Forelimb muscle (tissue), 1 donor: ENCODE measurements at regions not wholly inside any gene's neighbourhood (a gene's known extent, or its start where the extent isn't known, plus 50 kb on each side); places are given as distances from the start of the nearest gene placed in this dataset.

Source experiments
- DNase-seq: peaks from one replicate; pipeline ENCODE4 v3.0.0-alpha.2; 2013; ENCODE audit warnings: low read depth

DNA sequence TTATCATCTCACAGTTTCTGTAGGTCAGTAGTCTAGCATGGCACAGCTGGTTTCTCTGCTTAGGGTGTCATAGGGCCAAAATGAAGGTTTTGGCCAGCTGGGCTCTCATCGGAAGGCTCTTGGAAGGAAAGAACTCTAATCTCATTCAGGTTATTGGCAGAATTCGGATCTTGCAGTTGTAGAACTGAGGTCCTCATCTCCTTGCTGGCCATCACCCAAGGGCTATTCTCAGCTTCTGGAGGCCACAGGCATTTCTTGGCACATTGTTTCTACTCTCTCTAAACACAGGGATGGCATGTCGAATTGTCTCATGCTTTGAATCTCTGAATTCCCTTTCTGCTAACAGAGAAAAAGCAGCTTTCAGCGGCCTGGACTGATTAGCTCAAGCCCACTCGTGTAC lies 258.0 kb upstream of the SMARCA2 start:
- no peak for DNase-seq

DNA sequence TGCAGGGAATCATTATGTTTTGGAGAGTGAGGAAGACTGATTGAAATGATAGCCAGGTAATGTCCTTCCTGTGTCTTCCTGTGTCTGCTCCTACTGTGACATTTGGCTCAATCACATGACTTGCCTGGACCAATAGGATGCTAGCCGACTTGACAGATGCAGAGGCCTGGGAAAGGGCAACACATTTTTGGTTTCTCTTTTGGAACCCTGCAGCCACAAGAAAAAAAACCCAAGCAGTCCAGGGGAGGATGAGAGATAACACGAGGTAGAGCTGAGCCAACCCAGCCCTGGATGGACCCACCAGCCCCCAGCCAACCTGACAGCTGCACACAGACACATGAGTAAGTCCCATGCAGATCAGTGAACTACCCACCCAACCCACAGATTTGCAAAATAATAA lies 256.1 kb upstream of the SMARCA2 start:
- no peak for DNase-seq

DNA sequence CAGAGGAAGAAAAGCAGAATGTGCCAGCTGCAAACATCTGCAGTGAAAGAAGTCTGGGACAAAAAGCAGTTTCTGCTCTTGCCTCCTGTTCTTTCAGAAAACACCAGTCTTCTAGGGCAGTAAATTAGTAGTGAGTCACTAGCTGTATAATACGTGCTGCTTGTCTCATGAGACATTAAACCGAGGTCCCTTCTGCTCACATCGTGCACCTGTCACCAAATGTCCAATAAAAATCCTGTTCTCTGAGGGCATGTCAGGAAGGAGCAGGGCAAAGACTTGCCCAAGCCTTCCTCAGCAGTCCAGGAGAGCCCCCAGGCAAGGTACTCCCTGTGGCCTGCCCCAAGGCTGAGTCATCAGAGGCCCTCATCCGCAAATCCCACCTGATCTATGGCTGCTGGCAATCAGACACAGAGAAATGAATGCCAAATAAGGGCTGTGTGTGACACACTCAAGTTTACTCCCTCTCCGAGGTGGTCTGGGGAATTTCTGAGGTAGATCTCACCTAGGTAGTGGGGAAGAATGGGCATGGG lies 255.3 kb upstream of the SMARCA2 start:
- DNase-seq = no peak

DNA sequence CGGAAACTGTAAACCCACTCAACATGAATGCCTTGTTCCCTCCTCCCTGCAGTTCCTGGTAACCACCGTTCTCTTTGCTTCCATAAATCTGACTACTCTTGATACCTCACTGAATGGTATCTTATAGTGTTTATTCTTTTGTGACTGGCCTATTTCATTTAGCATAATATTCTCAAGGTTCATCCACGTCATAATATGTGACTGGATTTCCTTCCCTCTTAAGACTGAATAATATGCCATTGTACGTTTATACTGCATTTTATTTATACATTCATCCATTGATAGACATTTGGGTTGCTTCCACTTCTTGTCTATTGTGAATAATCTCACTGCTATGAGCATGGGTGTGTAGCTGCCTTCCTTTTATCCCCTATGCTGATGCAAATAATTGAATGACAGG lies 253.3 kb upstream of the SMARCA2 start:
- no peak for DNase-seq

DNA sequence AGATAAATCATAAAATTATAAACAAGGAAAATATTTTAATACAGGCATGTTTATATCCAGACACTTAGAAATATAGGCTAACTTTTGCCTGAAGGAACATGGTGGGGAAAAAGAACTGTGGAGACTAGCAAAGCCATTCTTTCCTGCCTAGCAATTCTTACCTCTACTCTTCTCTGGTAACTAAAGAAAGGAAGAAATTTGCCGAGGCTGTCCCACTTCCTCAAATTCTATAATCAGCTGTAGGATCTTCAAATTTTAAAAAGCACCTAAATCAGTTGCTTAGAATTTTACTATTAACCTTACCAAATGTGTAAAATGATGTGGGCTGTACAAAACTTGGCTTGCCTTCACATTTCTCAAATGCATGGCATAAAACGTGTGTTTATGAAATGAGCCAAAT lies 249.1 kb upstream of the SMARCA2 start:
- no peak for DNase-seq

DNA sequence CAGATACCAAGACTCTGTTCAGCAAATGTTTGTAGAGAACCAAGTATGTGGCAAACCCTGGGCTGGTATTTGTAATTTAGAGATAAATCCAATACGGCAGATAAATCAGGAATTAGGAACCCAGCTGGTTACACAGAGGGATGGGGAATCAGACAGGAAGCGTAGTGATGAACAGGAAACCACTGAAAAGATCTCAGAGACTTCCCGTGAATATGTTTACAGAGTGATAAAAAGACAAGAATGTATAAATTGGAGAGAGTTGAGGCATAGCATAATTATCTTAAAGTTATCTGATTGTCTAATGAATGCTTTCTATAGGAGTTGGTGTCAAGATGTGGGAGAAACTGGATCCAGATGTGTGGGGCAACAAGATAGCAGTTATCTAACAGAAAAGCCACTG lies 246.6 kb upstream of the SMARCA2 start:
- no peak for DNase-seq

DNA sequence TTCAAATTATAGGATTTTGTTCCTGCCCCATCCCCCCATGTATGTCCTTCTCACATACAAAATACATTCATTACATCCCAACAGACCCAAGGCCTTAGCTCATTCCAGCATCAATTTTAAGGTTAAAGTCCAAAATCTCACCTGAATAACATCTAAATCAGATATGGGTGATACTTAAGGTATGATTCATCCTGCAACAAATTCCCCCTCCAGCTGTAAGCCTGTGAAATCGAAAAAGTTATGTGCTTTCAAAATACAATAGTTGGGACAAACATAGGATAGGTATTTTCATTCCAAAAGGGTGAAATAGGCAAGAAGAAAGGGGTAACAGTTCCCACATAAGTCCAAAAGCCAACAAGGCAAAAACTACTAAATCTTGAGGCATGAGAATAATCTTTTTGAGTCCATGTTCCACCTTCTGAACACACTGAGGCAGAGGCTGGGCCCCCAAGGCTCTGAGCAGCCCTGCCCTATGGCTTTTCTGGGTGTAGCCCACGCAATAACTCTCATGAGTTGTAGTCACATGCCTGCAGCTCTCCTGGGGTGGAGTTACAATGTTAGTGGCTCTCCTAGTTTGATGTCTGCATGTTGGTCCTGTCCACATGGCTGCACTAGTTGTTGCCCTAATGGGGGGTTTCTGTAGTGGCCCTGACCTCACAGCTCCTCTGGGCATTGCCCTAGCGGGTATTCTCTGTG lies 243.9 kb upstream of the SMARCA2 start:
- no peak for DNase-seq

DNA sequence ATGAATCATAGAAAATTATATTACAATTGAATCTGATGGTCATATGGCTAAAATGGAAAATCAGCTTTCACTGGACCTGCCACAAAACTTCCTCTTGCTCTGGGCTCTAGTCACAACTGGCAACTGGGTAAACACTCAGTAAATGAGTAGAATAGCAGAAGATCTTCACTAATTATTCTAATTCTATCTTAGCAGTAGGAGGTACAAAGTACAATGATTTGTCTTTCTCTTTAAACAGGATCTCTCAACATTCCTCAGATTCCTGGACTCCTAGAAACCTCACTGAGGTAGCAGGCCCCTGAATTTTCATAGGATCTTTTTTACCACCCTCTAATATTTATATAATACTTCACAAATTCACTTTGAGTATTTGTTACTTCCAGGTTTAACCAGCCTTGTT lies 239.9 kb upstream of the SMARCA2 start:
- no peak for DNase-seq

DNA sequence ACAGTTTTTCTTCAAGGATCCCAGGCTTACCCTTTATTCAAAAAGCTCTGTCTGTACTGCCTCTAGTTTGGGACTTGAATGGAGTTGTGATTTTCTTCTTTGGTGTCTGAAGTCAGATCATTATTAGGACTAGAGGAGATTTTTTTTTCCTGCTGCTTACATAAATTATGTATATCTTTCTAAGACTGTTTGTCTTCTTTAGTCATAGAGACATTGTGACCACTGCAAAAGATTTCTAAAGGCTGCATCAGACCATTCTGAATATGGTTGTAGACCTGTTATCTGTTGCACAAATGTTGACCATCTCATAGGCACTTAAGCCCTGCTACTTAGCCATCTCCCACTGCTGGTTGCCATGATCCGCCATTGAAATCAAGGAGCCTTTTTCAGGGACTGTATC lies 238.5 kb upstream of the SMARCA2 start:
- no peak for DNase-seq

DNA sequence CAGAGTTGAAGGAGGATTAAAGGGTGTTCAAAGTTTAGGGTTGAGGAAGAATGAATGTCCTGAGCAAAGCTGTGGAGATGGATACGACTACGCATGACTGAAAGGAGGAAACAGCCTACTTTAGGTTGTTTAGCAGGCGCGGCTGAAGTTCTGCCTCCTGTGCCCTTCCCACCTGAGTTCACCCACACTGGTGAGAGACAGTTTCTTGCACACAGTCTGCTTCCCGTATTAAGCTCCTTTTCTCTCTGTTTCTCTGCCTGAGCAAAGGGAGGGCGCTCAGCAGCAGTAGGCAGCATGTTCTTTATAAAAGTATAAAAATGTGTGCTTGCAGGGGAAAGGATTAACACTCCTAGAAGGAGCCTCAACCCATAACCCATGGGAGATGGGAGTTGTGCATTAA lies 224.0 kb upstream of the SMARCA2 start:
- DNase-seq = no peak

DNA sequence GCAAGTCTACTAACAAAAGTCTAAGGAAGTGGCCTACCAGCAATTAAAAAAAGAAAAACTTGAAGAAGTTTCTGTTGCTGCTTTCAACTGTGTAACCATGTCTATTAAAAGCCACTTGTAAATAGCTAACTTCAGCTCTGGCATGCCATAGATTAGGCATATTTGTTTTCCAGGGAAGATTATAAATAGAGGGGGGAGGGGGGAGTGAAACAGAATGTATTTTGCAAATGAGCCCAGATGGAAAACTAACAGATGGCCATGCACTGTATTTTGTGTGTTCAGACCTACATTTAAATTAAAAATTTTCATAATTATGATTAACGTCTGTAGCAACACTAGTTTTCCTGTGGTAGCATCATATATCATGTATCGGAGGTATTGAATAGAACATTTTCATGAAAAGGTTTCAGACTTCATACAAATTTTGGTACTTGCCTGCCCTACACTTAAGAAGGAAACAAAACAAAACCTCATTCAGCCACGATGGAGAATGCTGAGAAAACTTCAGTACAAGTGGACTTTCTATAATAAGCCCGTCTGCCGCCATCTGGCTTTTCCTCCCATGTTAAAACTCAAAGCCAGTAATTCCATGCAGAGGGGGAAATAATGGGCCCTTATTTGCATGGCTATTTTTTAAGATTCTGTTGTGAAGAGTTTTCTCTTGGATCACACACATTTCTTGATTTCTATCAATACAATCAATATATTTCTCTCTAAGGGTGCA lies 220.4 kb upstream of the SMARCA2 start:
- DNase-seq = no peak

DNA sequence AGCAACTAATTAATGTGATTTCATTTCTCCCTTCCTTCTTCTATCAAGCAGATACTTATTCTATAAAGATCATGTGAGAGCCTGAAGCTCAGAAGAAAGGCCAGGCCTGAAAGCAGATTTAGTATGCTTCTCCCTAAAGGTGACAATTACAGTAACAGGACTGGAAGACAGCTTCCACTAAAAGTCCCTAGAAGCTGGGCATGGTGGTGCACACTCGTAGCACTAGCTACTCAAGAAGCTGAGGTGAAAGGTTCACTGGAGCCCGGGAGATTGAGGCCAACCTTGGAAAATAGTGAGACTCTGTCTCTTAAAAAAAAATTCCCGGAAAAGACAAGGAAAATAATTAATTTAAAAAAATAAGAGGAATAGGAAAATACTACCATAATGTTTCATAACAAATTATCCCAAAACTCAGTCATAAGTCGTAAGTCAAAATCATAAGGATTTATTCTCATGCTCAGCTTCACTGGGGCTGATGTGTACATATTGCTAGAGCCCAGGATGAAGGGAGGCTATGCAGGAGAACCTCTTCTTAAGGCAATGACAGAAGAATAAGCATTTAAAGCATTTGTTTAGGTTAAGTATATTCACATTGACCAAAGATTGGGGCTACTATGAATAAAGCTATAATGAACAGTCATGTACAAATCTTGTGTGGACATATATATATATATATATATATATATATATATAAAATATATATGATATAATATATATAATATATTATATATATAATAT lies 210.8 kb upstream of the SMARCA2 start:
- DNase-seq = no peak

DNA sequence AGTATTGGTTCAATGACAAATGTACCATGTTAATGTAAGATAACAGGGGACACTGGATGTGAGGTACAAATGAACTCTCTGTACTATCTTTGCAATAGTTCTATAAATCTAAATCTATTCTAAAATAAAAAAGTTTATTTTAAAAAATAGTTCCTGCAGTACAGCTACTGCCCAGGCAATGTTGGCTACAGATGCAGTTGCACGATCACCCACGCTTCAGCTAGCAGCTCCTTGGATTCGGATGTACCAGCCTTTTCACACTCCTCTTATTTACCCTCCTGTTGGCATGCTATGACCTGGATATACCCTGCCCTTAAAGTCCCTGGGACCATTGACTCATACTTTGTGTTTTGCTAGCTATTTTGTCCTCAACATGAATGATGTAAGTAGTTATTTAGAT lies 185.4 kb upstream of the SMARCA2 start:
- no peak for DNase-seq

DNA sequence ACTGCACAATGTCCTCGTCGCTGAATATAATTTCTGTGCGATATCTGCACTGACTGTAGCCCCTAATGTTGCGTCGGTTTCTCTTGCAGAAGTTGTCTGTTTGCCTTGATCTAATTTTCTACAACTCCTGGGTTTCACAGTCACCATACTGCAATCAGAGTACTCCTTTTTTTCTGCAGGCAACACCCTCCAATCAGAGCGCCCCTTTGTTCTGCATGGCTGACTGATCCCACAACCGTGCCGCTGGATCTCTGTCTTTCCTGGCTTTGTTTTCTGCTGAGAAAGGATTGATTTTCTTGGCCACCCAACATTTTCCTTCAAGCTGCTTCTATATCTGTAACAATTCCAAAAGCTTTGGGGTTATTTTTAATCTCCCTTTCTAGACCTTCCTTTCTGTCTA lies 182.2 kb upstream of the SMARCA2 start:
- DNase-seq = no peak

DNA sequence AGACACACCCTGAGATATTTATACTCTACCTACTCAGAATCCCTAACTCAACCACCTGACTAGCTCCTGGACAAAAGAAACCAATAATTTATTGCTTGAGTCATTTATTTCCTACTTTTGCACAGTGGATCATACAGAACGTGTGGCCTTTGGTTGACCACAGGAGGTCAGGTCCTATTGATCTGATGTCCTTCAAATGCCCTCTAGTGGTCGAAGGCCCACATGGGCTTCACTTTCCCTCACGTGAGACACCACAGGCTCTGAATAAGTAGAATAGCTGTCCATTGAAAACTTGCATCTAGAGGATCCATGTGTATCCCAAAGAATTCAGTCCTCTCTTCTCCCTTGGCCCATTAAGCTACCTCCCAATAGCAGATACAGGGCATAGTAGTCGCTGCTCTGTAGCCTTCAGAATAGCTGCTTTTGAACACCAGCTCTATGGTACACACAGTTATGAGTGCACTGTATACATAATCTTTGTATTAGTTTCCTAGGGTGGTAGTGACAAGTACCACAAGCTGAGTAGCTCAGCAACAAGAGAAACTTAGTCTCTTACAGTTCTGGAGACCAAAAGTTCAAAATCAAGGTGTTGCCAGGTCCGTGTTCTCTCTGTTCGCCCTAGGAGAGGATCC lies 177.6 kb upstream of the SMARCA2 start:
- DNase-seq = peak; percentile 14

DNA sequence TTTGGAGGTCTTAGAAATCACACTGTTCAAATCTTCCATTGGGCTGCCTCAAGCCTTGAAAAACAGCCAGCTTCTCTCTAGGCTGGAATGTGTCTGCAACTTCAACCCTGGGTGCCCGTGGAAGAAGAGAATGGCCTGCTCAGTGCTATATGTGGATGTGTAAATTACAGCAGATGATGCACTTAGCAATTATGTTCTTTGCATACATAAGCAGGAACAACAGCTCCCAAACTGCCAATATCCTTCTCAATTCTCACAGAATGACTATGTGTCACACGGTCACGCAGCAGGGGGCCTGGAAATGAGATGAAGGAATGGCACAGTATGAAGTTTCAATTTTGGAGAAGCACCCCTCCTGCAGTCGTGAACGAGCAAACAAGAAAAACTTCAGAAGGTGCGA lies 175.2 kb upstream of the SMARCA2 start:
- no peak for DNase-seq

DNA sequence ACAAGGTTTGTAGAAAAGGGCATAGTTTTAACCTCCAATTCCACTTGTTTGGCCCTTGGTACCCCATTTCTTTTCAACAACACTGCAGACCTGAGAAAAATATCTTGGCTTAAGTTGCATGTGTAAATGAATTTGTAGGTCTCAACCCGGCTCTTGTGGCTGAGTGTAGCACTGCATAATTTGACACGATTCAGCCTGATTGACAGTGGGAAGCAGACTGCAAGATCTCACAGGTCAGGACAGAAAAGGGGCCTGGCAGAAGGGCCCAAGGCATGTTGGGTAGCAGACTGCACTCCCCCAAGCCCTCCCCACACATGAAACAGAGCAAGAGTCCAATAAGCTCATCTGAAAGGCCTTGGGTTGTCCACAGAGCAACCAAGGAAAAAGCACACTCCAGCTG lies 169.7 kb upstream of the SMARCA2 start:
- no peak for DNase-seq

DNA sequence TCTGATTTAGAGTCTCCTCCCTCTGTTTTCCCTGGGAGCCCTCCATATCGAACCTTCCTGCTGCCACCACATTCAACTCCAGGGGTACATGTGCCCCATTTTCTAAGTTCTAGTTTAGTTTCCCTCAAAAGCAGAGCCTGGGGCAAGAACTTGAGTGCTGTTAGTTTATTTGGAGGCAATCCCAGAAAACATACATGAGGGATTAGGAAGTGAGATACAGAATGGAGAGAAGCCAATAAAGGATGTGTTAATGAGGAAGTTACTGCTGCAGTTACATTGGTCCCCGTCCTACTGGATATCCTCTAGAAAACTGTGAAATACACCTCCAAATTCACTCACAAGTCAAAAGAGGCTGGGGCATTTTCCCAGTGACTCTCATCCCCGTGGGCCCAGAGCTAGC lies 159.4 kb upstream of the SMARCA2 start:
- no peak for DNase-seq

DNA sequence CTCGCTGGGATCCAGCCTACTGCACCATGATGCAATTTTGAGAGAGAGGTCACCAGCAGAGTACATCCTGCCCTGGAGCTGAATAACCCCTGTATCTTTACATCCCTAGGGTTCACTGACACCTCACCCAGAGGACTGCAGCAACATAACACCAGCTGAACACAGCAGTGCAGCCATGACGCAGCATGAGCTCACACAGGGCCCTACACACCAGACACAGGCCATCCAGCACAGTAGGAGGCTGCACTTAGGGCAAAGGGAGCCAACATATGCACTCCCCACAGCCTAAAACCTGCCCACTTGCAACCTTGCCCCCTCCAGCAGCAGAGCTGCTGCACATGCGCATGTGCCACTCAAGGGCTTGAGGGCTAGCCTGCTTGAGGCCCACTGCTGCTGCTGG lies 157.3 kb upstream of the SMARCA2 start:
- no peak for DNase-seq

DNA sequence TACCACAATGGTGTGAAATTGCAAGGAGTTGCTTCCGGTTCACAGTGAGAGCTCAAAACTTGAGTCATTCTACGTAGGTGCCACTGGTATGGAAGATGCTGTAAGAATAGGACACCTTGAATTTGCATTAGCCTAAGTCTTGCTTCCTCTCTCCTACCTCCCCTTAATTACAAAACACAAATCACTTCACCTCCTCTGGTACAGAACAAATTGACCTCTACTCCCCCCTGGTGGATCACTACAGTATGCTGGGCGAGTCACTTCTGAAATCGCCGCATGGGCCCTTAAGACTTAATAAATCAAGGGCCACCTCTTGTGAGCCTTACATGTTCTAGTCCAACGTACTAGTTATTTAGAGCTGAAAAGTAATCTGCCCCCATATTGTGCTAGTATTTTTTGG lies 145.3 kb upstream of the SMARCA2 start:
- no peak for DNase-seq

DNA sequence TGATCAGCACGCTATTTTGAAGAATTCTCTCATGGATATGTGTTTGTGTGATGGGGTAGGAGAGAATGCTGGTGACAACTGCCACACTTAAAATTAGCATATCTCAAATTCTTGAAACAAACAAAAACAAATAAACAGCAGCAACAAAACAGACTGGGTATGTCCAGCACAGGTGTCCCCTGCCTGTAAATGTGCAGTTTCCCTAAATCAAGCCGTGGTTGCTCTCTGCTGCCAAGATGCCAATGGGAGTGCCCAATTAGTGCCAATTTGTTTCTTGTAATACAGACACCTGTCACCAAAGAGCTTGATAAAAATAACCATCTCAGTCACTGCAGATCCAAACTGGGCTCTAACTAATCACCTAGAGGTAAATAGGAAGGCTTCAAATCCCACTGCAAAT lies 144.2 kb upstream of the SMARCA2 start:
- DNase-seq = no peak
